LNCaP clone FGC (cell line): ENCODE measurements at regions not wholly inside any gene's neighbourhood (a gene's known extent, or its start where the extent isn't known, plus 50 kb on each side); places are given as distances from the start of the nearest gene placed in this dataset.

Experiments used
- DNase-seq: peaks from one replicate; pipeline ENCODE4 v3.0.0-alpha.2; 2011; ENCODE audit warnings: low read depth
- H3K4me3 ChIP-seq: 2 replicates; pipeline ENCODE4 v1.5.1; 2011; ENCODE audit warnings: mild to moderate bottlenecking, low read depth, low read length, control low read depth
- CTCF ChIP-seq: IDR thresholded peaks from 2 replicates; pipeline ENCODE4 v1.5.1; 2012; ENCODE audit warnings: mild to moderate bottlenecking; ENCODE audit not compliant: control insufficient read depth, insufficient read depth; ENCODE audit errors: extremely low read depth

- DNase-seq, result no peak
- TF ChIP-seq CTCF, result no peak
- H3K4me3 ChIP-seq, result no peak overlapping the region
These were observed 297.0 kb downstream of the TCF7L2 start for GRCh38 chr10:113247050-113247449.

GRCh38 chr10:113252650-113253618, 299.9 kb upstream of the HABP2 start:
- H3K4me3 ChIP-seq, result no peak overlapping the region
- no peak for DNase-seq
- no peak for TF ChIP-seq CTCF

GRCh38 chr10:113259576-113260226, 293.2 kb upstream of the HABP2 start:
- DNase-seq, result no peak
- no peak overlapping the region for H3K4me3 ChIP-seq

GRCh38 chr10:113261161-113261560, 291.7 kb upstream of the HABP2 start:
- no peak for TF ChIP-seq CTCF
- no peak for DNase-seq
- no peak overlapping the region for H3K4me3 ChIP-seq

More at GRCh38 chr10:113259576-113260226, 293.2 kb upstream of the HABP2 start:
- TF ChIP-seq CTCF, result no peak

DNA sequence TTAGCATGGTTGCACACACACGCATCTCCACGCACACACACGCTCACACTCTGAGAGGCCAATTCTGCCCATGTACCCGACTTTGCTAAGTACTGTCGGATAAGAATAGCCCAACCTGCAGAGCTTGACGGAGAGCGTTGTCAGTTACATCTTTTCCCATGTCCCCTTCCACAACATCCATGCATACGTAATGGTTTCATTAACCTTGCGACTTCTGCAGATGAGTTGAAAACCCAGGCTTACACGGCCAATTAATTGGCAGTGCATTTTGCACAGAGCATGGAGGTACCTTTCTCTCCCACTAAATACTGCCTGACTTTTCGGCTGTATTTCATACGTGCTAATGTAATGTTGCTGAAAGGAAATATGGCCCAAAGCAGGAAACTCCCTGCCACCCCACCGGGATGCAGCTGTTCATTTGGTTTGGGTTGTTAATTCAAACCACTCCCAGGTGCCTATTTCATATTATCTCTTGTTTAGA, 291.2 kb upstream of the HABP2 start:
- no peak for TF ChIP-seq CTCF
- DNase-seq, result no peak
- no peak overlapping the region for H3K4me3 ChIP-seq

DNA sequence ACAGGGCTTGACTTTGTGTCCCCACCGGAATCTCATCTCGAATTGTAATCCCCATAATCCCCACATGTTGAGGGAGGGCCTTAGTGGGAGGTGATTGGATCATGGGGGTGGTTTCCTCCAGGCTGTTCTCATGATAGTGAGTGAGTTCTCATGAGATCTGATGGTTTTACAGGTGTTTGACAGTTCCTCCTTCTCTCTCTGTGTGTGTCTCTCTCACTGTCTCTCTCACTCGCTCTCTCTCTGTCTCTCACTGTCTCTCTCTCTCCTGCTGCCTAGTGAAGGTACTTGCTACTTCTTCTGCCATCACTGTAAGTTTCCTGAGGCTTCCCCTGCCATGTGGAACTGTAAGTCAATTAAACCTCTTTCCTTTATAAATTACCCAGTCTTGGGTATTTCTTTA, 289.8 kb upstream of the HABP2 start:
- DNase-seq, result no peak
- no peak for TF ChIP-seq CTCF
- H3K4me3 ChIP-seq, result no peak overlapping the region
